Gastroesophageal sphincter (tissue), 3 donors: ENCODE measurements at regions not wholly inside any gene's neighbourhood (a gene's known extent, or its start where the extent isn't known, plus 50 kb on each side); places are given as distances from the start of the nearest gene placed in this dataset.

ENCODE experiments used
- EP300 ChIP-seq: sonication (generic); formaldehyde crosslinking; IDR thresholded peaks from one replicate; pipeline ENCODE4 v1.6.1; 2017; ENCODE audit warnings: antibody characterized with exemption, mild to moderate bottlenecking
- POLR2A ChIP-seq, 2 donors: fragments of 450-650 bp; IDR thresholded peaks; one replicate each; pipeline ENCODE4 v1.6.1; 2017; ENCODE audit warnings: antibody characterized with exemption in 2 of 2, mild to moderate bottlenecking in 2 of 2, moderate library complexity in 1 of 2
- POLR2AphosphoS5 ChIP-seq: sonication (generic); formaldehyde crosslinking; IDR thresholded peaks from one replicate; pipeline ENCODE4 v1.6.1; 2017; ENCODE audit warnings: antibody characterized with exemption
- TF ChIP-seq, protein P1 (sequence below), 4 experiments: fragments of 200-600 bp in 2 of 4; fragments of 450-650 bp in 2 of 4; sonication (generic) in 1 of 4; IDR thresholded peaks; one replicate each; pipeline ENCODE4 v1.5.1; 2017 to 2019; ENCODE audit warnings: antibody characterized with exemption in 4 of 4, mild to moderate bottlenecking in 2 of 4, moderate library complexity in 2 of 4

GRCh38 chr5:34494111-34494755, 161.9 kb upstream of the RAI14 start:
- TF ChIP-seq, protein P1, sequence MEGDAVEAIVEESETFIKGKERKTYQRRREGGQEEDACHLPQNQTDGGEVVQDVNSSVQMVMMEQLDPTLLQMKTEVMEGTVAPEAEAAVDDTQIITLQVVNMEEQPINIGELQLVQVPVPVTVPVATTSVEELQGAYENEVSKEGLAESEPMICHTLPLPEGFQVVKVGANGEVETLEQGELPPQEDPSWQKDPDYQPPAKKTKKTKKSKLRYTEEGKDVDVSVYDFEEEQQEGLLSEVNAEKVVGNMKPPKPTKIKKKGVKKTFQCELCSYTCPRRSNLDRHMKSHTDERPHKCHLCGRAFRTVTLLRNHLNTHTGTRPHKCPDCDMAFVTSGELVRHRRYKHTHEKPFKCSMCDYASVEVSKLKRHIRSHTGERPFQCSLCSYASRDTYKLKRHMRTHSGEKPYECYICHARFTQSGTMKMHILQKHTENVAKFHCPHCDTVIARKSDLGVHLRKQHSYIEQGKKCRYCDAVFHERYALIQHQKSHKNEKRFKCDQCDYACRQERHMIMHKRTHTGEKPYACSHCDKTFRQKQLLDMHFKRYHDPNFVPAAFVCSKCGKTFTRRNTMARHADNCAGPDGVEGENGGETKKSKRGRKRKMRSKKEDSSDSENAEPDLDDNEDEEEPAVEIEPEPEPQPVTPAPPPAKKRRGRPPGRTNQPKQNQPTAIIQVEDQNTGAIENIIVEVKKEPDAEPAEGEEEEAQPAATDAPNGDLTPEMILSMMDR (IDR thresholded peaks at IDR 0.05): no peak
- no peak for TF ChIP-seq POLR2A (IDR thresholded peaks at IDR 0.05)
- TF ChIP-seq EP300: no peak
- TF ChIP-seq POLR2AphosphoS5: no peak
